AG10803 (cell line): ENCODE measurements at regions not wholly inside any gene's neighbourhood (a gene's known extent, or its start where the extent isn't known, plus 50 kb on each side); places are given as distances from the start of the nearest gene placed in this dataset.

ENCODE experiments used
- DNase-seq: peaks from one replicate; pipeline ENCODE4 v3.0.0; 2010; ENCODE audit warnings: low read depth
- H3K4me3 ChIP-seq: 2 replicates; pipeline ENCODE4 v1.5.1; 2011; ENCODE audit warnings: mild to moderate bottlenecking, low read length, control low read depth
- TF ChIP-seq, protein P1 (sequence below): conservative IDR thresholded peaks from 2 replicates; pipeline ENCODE4 v1.5.1; 2011; ENCODE audit warnings: mild to moderate bottlenecking, low read length, control low read depth, inconsistent platforms

DNA sequence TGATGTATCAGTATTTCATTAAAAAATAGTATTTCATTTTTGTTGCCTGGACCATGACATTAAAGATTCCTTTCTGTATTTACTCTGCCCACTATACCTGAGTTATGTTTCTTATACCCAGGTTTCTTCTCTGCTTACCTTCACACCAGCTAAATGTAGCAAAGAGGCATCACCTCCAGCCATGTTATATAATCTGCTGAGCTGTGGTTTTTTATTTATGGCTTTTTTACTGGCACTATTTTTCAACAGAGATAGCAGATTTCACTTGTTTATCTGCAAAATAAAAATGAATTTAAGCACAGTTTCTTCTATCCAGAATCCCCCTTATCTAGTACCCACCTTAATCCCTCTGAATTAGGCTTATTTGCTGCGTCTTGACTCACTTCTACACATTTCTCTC, 979.0 kb upstream of the MAN1A1 start:
- H3K4me3 ChIP-seq = no peak overlapping the region
- no peak for DNase-seq
- TF ChIP-seq, protein P1, sequence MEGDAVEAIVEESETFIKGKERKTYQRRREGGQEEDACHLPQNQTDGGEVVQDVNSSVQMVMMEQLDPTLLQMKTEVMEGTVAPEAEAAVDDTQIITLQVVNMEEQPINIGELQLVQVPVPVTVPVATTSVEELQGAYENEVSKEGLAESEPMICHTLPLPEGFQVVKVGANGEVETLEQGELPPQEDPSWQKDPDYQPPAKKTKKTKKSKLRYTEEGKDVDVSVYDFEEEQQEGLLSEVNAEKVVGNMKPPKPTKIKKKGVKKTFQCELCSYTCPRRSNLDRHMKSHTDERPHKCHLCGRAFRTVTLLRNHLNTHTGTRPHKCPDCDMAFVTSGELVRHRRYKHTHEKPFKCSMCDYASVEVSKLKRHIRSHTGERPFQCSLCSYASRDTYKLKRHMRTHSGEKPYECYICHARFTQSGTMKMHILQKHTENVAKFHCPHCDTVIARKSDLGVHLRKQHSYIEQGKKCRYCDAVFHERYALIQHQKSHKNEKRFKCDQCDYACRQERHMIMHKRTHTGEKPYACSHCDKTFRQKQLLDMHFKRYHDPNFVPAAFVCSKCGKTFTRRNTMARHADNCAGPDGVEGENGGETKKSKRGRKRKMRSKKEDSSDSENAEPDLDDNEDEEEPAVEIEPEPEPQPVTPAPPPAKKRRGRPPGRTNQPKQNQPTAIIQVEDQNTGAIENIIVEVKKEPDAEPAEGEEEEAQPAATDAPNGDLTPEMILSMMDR = no peak

- no peak overlapping the region for H3K4me3 ChIP-seq
- DNase-seq = no peak
- TF ChIP-seq, protein P1 = no peak
Measured at GRCh38 chr6:120320481-120321162, 971.1 kb upstream of the MAN1A1 start.

DNA sequence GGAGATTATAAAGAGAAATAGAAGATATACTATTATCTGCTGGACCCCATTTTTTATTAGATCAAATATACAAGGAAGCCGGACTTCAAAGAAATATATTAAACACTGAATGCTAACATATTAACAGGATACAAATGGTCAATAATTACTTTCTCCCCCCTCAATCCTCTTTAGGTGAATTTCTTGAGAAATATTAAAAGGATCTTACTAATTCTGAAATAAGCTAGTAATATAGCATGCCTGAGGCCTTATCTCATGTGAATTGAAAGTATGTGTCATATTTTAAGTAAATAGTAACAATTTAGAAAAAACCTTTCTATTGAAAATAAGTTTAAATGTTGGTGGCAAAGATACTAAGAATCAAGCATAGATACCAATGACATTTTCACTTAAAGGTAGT, 954.7 kb upstream of the MAN1A1 start:
- TF ChIP-seq, protein P1 = no peak
- DNase-seq = no peak
- no peak overlapping the region for H3K4me3 ChIP-seq

GRCh38 chr6:120303527-120303926, 954.0 kb upstream of the MAN1A1 start:
- H3K4me3 ChIP-seq = no peak overlapping the region
- DNase-seq = no peak
- TF ChIP-seq, protein P1 = no peak

DNA sequence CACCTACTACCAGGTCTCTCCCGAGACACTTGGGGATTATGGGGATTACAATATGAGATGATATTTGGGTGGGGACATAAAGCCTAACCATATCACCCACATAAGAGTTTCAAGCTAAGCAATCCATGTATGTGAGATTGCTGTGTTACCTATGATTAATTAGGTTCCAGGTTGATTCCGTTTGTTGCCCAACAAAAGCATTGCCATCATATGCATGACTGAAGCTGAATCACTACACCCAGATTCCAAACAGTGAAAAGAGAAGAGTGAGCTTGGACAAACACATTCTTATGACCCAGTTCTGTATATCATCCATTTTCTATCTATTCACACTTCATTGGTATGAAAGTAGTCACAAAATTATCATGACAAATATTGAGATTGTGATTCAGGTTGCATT, 952.5 kb upstream of the MAN1A1 start:
- H3K4me3 ChIP-seq = no peak overlapping the region
- TF ChIP-seq, protein P1 = no peak
- DNase-seq = no peak

DNA sequence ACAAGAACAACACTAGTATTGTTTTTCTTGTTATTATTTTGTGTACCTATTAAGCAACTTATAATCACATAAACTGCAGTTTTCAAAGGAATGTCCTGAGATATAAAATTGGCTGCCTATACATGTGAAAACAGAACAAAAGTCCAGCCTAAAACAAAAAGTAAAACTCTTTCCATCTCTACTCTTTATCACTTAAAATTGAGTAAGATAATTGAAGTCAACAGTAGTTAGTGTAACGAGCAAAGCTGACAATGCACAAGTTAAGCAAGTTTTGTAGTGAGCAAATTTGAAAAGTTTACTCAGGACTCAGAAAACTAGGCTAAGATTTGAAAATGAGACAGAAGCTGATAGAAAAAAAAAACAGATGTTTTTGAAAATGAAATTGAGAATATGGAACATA, 941.4 kb upstream of the MAN1A1 start:
- no peak overlapping the region for H3K4me3 ChIP-seq
- TF ChIP-seq, protein P1 = no peak
- DNase-seq = no peak

DNA sequence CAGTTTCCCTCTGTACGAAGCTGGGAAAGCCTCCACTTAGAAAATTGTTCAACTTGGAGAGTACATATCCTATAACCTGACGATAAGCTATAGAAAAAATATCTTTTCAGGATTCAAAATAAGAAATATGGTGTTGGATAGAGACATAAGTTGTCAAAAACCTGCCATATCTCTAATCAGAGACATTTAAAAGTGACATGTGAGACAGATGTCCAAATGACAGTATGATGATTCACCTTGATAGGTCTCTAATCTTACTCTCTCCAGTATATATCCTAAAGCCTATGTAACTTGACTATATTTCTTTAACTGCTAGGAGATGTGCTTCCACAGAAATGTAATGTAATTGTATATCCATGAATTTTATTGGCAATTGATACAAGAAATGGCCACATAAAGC, 932.4 kb upstream of the MAN1A1 start:
- no peak for DNase-seq
- H3K4me3 ChIP-seq = no peak overlapping the region
- TF ChIP-seq, protein P1 = no peak
